HEK293 (cell line): ENCODE measurements at regions not wholly inside any gene's neighbourhood (a gene's known extent, or its start where the extent isn't known, plus 50 kb on each side); places are given as distances from the start of the nearest gene placed in this dataset.

ENCODE experiments used
- CTCF ChIA-PET: fragments of 350-600 bp; formaldehyde crosslinking; extraction: SDS; loops from one replicate; lab custom pipeline; 2021; ENCODE audit warnings: antibody characterized with exemption; lab: Yijun Ruan, JAX
- POLR2A ChIA-PET: fragments of 300-600 bp; formaldehyde crosslinking; extraction: SDS; loops from one replicate; lab custom pipeline; 2020; ENCODE audit warnings: antibody characterized with exemption, inconsistent platforms; lab: Yijun Ruan, JAX
- H3K27ac ChIP-seq: fragments of 200-500 bp; sonication (Bioruptor generic); 2 replicates; pipeline ENCODE4 v1.5.1; 2014; ENCODE audit warnings: low read depth, low read length, control low read depth, inconsistent platforms; ENCODE audit errors: extremely low read depth
- H3K36me3 ChIP-seq, 2 experiments: fragments of 200-500 bp in 1 of 2; sonication (Bioruptor generic) in 1 of 2; 1 replicate in 1 of 2; 2 replicates in 1 of 2; pipeline ENCODE4 v1.5.1; 2014 to 2017; ENCODE audit warnings: inconsistent platforms in 2 of 2, low read length in 2 of 2; ENCODE audit not compliant: control insufficient read depth in 2 of 2, insufficient read depth in 1 of 2
- H3K4me1 ChIP-seq: fragments of 200-500 bp; sonication (Bioruptor generic); 2 replicates; pipeline ENCODE4 v1.5.1; 2014; ENCODE audit warnings: mild to moderate bottlenecking, low read length, inconsistent platforms; ENCODE audit not compliant: control insufficient read depth, insufficient read depth
- H3K4me3 ChIP-seq: 2 replicates; pipeline ENCODE4 v1.5.1; 2011; ENCODE audit warnings: low read depth, mild to moderate bottlenecking, control low read depth, low read length, moderate library complexity
- H3K9me3 ChIP-seq: fragments of 200-500 bp; sonication (Bioruptor generic); 2 replicates; pipeline ENCODE4 v1.5.1; 2014; ENCODE audit warnings: low read depth, low read length, inconsistent platforms; ENCODE audit not compliant: control insufficient read depth, insufficient read depth
- ATF2 ChIP-seq: fragments of 450-650 bp; formaldehyde crosslinking; IDR thresholded peaks from 2 replicates; pipeline ENCODE4 v1.5.1; 2016; ENCODE audit warnings: missing biosample characterization, missing genetic modification characterization, low read depth
- HOXA7 ChIP-seq: sonication (generic); formaldehyde crosslinking; IDR thresholded peaks from 2 replicates; pipeline ENCODE4 v1.8.1; 2022; ENCODE audit warnings: missing genetic modification reagents, borderline replicate concordance
- KLF10 ChIP-seq: fragments of 450-650 bp; IDR thresholded peaks from 2 replicates; pipeline ENCODE4 v1.5.1; 2018; ENCODE audit warnings: missing biosample characterization, mild to moderate bottlenecking, missing genetic modification characterization
- KLF16 ChIP-seq: fragments of 450-650 bp; formaldehyde crosslinking; IDR thresholded peaks from 2 replicates; pipeline ENCODE4 v1.5.1; 2017; ENCODE audit warnings: missing biosample characterization, missing genetic modification characterization
- PATZ1 ChIP-seq: fragments of 450-650 bp; formaldehyde crosslinking; IDR thresholded peaks from 2 replicates; pipeline ENCODE4 v1.5.1; 2016; ENCODE audit warnings: missing biosample characterization, missing genetic modification characterization
- RBAK ChIP-seq: fragments of 450-650 bp; formaldehyde crosslinking; IDR thresholded peaks from 2 replicates; pipeline ENCODE4 v1.5.1; 2016; ENCODE audit warnings: missing biosample characterization, missing genetic modification characterization
- SP7 ChIP-seq: fragments of 450-650 bp; formaldehyde crosslinking; IDR thresholded peaks from 2 replicates; pipeline ENCODE4 v1.5.1; 2016; ENCODE audit warnings: missing biosample characterization, missing genetic modification characterization
- ZNF140 ChIP-seq: fragments of 450-650 bp; formaldehyde crosslinking; IDR thresholded peaks from 2 replicates; pipeline ENCODE4 v1.5.1; 2016; ENCODE audit warnings: missing biosample characterization, missing genetic modification characterization
- ZNF184 ChIP-seq: fragments of 450-650 bp; IDR thresholded peaks from 2 replicates; pipeline ENCODE4 v1.5.1; 2018; ENCODE audit warnings: missing biosample characterization, mild to moderate bottlenecking, missing genetic modification characterization
- ZNF211 ChIP-seq: fragments of 450-650 bp; formaldehyde crosslinking; IDR thresholded peaks from 2 replicates; pipeline ENCODE4 v1.5.1; 2016; ENCODE audit warnings: low read depth, missing biosample characterization, missing genetic modification characterization
- ZNF292 ChIP-seq: fragments of 450-650 bp; formaldehyde crosslinking; IDR thresholded peaks from 2 replicates; pipeline ENCODE4 v1.5.1; 2016; ENCODE audit warnings: low read depth, missing biosample characterization, missing genetic modification characterization, borderline replicate concordance
- ZNF341 ChIP-seq: fragments of 450-650 bp; formaldehyde crosslinking; IDR thresholded peaks from 2 replicates; pipeline ENCODE4; 2016; ENCODE audit warnings: low read depth, missing biosample characterization, missing genetic modification characterization
- ZNF473 ChIP-seq: fragments of 450-650 bp; formaldehyde crosslinking; IDR thresholded peaks from 2 replicates; pipeline ENCODE4 v1.5.1; 2017; ENCODE audit warnings: missing biosample characterization, missing genetic modification characterization
- ZNF510 ChIP-seq: fragments of 450-650 bp; formaldehyde crosslinking; IDR thresholded peaks from 2 replicates; pipeline ENCODE4 v1.5.1; 2018; ENCODE audit warnings: mild to moderate bottlenecking, missing genetic modification characterization, missing biosample characterization; ENCODE audit not compliant: insufficient replicate concordance
- ZNF623 ChIP-seq: fragments of 450-650 bp; formaldehyde crosslinking; IDR thresholded peaks from 2 replicates; pipeline ENCODE4 v1.5.1; 2016; ENCODE audit warnings: missing biosample characterization, missing genetic modification characterization
- ZNF664 ChIP-seq: fragments of 450-650 bp; formaldehyde crosslinking; IDR thresholded peaks from 2 replicates; pipeline ENCODE4 v1.5.1; 2016; ENCODE audit warnings: missing biosample characterization, missing genetic modification characterization
- ZNF692 ChIP-seq: fragments of 450-650 bp; formaldehyde crosslinking; IDR thresholded peaks from 2 replicates; pipeline ENCODE4 v1.5.1; 2016; ENCODE audit warnings: missing biosample characterization, missing genetic modification characterization
- ZNF777 ChIP-seq: fragments of 450-650 bp; formaldehyde crosslinking; IDR thresholded peaks from 2 replicates; pipeline ENCODE4 v1.5.1; 2017; ENCODE audit warnings: missing biosample characterization, missing genetic modification characterization, borderline replicate concordance
- ZNF791 ChIP-seq: fragments of 450-650 bp; formaldehyde crosslinking; IDR thresholded peaks from 2 replicates; pipeline ENCODE4 v1.5.1; 2016; ENCODE audit warnings: missing biosample characterization, missing genetic modification characterization
- TF ChIP-seq, protein P1 (sequence below): fragments of 450-650 bp; formaldehyde crosslinking; IDR thresholded peaks from 2 replicates; pipeline ENCODE4 v1.5.1; 2016; ENCODE audit warnings: missing biosample characterization, missing genetic modification characterization
- TF ChIP-seq, protein P2 (sequence below): fragments of 450-650 bp; formaldehyde crosslinking; conservative IDR thresholded peaks from 2 replicates; pipeline ENCODE4 v1.5.1; 2016; ENCODE audit warnings: low read depth, missing biosample characterization, missing genetic modification characterization
- TF ChIP-seq, protein P3 (sequence below): IDR thresholded peaks from 2 replicates; pipeline ENCODE4 v1.6.1; 2011; ENCODE audit warnings: mild to moderate bottlenecking, low read depth, low read length, borderline replicate concordance
- TF ChIP-seq, protein P4 (sequence below): fragments of 450-650 bp; formaldehyde crosslinking; IDR thresholded peaks from 2 replicates; pipeline ENCODE4 v1.5.1; 2017; ENCODE audit warnings: missing biosample characterization, missing genetic modification characterization

DNA sequence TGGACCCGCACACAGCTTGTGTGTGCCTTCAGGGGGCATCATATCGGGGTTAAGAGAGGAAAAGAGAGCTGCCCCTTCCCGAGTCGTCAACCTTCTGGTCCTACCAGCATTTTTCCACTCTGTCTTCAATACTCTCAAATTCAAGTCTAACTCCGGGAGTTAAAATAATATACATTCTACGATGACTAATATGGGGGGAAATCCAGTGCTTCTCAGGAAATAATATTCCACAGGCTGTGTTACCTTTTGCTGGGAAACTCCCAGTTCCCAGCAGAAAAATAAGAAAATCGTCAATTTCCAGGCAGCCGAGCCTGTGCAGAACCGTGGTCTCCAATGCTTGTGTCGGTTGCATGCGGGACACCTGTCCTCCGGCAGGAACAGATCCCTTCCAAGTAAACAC, 105.0 kb upstream of the FOXF1 start (continued):
- TF ChIP-seq PATZ1 = no peak
- TF ChIP-seq ZNF664 (tag by site-specific recombination) = no peak
- TF ChIP-seq, protein P1, sequence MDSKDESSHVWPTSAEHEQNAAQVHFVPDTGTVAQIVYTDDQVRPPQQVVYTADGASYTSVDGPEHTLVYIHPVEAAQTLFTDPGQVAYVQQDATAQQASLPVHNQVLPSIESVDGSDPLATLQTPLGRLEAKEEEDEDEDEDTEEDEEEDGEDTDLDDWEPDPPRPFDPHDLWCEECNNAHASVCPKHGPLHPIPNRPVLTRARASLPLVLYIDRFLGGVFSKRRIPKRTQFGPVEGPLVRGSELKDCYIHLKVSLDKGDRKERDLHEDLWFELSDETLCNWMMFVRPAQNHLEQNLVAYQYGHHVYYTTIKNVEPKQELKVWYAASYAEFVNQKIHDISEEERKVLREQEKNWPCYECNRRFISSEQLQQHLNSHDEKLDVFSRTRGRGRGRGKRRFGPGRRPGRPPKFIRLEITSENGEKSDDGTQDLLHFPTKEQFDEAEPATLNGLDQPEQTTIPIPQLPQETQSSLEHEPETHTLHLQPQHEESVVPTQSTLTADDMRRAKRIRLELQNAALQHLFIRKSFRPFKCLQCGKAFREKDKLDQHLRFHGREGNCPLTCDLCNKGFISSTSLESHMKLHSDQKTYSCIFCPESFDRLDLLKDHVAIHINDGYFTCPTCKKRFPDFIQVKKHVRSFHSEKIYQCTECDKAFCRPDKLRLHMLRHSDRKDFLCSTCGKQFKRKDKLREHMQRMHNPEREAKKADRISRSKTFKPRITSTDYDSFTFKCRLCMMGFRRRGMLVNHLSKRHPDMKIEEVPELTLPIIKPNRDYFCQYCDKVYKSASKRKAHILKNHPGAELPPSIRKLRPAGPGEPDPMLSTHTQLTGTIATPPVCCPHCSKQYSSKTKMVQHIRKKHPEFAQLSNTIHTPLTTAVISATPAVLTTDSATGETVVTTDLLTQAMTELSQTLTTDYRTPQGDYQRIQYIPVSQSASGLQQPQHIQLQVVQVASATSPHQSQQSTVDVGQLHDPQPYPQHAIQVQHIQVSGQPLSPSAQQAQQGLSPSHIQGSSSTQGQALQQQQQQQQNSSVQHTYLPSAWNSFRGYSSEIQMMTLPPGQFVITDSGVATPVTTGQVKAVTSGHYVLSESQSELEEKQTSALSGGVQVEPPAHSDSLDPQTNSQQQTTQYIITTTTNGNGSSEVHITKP (tag by site-specific recombination) = no peak
- TF ChIP-seq SP7 (tag by site-specific recombination) = no peak
- no peak for TF ChIP-seq ZNF211 (tag by site-specific recombination)

GRCh38 chr16:86406056-86406455, 104.3 kb upstream of the FOXF1 start:
- Histone ChIP-seq H3K36me3 (no peaks in the 10 kb centered on the region), H3K4me1 (no peaks in the 10 kb centered on the region), H3K27ac (no peak overlapping the region), H3K9me3 (no peaks in the 10 kb centered on the region), H3K4me3 (no peak overlapping the region)
- POLR2A ChIA-PET = no interaction called here
- CTCF ChIA-PET = no interaction called here
- TF ChIP-seq, protein P2, sequence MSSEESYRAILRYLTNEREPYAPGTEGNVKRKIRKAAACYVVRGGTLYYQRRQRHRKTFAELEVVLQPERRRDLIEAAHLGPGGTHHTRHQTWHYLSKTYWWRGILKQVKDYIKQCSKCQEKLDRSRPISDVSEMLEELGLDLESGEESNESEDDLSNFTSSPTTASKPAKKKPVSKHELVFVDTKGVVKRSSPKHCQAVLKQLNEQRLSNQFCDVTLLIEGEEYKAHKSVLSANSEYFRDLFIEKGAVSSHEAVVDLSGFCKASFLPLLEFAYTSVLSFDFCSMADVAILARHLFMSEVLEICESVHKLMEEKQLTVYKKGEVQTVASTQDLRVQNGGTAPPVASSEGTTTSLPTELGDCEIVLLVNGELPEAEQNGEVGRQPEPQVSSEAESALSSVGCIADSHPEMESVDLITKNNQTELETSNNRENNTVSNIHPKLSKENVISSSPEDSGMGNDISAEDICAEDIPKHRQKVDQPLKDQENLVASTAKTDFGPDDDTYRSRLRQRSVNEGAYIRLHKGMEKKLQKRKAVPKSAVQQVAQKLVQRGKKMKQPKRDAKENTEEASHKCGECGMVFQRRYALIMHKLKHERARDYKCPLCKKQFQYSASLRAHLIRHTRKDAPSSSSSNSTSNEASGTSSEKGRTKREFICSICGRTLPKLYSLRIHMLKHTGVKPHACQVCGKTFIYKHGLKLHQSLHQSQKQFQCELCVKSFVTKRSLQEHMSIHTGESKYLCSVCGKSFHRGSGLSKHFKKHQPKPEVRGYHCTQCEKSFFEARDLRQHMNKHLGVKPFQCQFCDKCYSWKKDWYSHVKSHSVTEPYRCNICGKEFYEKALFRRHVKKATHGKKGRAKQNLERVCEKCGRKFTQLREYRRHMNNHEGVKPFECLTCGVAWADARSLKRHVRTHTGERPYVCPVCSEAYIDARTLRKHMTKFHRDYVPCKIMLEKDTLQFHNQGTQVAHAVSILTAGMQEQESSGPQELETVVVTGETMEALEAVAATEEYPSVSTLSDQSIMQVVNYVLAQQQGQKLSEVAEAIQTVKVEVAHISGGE (tag by site-specific recombination) = no peak
- TF ChIP-seq ZNF473 (tag by site-specific recombination) = no peak
- no peak for TF ChIP-seq ZNF777
- no peak for TF ChIP-seq ZNF292
- TF ChIP-seq ZNF791 (tag by site-specific recombination) = no peak
- no peak for TF ChIP-seq ATF2 (tag by site-specific recombination)
- TF ChIP-seq KLF16 (tag by site-specific recombination) = no peak
- no peak for TF ChIP-seq ZNF623 (tag by site-specific recombination)
- TF ChIP-seq ZNF341 (tag by site-specific recombination) = no peak
- no peak for TF ChIP-seq ZNF140 (tag by site-specific recombination)
- TF ChIP-seq RBAK (tag by site-specific recombination) = no peak
- TF ChIP-seq KLF10 (tag by site-specific recombination) = no peak
- no peak for TF ChIP-seq ZNF184 (tag by site-specific recombination)
- no peak for TF ChIP-seq ZNF510
- TF ChIP-seq, protein P3, sequence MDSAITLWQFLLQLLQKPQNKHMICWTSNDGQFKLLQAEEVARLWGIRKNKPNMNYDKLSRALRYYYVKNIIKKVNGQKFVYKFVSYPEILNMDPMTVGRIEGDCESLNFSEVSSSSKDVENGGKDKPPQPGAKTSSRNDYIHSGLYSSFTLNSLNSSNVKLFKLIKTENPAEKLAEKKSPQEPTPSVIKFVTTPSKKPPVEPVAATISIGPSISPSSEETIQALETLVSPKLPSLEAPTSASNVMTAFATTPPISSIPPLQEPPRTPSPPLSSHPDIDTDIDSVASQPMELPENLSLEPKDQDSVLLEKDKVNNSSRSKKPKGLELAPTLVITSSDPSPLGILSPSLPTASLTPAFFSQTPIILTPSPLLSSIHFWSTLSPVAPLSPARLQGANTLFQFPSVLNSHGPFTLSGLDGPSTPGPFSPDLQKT = no peak
- no peak for TF ChIP-seq ZNF692 (tag by site-specific recombination)
- TF ChIP-seq, protein P4, sequence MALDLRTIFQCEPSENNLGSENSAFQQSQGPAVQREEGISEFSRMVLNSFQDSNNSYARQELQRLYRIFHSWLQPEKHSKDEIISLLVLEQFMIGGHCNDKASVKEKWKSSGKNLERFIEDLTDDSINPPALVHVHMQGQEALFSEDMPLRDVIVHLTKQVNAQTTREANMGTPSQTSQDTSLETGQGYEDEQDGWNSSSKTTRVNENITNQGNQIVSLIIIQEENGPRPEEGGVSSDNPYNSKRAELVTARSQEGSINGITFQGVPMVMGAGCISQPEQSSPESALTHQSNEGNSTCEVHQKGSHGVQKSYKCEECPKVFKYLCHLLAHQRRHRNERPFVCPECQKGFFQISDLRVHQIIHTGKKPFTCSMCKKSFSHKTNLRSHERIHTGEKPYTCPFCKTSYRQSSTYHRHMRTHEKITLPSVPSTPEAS (tag by site-specific recombination) = no peak
- TF ChIP-seq HOXA7 = no peak
